ENCODE measurements at regions not wholly inside any gene's neighbourhood (a gene's known extent, or its start where the extent isn't known, plus 50 kb on each side); places are given as distances from the start of the nearest gene placed in this dataset.

GRCh38 chr18:34633368-34633767 is 76.7 kb upstream of the DTNA start:
- no peak for DNase-seq (ENCODE audit: low read depth in 2 of 3, low spot score in 1 of 3)

DNA sequence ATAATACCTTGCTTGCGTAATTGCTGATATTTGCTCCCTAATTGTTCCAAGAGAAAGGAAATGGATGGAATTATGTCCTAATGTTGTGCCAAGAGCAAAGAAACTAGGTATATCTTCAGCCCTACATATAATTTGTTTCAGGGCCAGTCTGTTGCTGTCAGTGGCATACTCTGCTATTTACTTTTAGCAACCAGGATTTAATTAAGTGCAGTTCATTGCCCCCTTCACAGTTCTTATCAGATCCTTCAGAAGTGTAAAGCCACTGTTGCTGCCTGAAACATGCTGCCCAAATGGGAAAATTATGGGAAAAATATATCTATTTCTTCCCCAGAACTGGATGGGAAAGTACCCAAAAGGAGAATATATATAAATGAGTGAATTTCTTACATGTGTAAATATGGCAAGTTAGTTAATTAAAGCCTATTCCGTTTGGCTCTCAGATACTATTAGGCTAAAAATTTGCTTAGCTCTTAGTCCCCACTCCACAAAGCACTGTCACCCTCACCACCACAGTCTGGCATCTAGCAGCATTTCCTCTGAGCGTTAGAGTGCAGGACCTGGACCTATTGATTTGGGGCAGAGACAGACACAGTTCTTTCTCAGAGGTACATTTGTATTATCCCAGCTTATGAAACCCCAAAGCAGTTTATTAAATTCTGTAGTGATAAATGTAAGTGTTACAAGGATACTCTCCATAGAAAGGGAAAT is 72.8 kb upstream of the DTNA start:
- DNase-seq (ENCODE audit: low read depth in 2 of 3, low spot score in 1 of 3) = no peak

DNA sequence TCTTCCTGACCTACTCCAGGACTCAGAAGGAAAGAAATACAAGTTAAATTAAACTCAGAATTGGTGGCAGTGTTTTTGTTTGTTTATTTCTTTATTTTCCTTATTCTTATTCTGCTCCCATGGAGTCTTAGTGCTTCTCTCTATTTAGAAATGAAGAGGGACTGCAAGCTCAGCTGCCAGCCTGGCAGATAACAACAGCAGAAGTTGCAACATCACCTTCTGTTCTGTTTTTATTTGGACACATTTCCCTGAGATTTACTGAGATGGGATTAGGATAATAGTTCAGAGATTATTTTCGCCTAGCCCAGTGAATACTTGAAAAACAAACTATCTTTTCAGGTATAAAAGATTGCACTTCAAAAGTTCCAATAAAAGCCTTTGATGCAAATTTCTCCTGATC is 70.4 kb upstream of the DTNA start:
- no peak for DNase-seq (ENCODE audit: low read depth in 2 of 3, low spot score in 1 of 3)

- DNase-seq (ENCODE audit: low read depth in 2 of 3, low spot score in 1 of 3) = no peak
Observed at GRCh38 chr18:34640276-34640675, 69.8 kb upstream of the DTNA start.

- DNase-seq (ENCODE audit: low read depth in 2 of 3, low spot score in 1 of 3) = no peak
Observed at GRCh38 chr18:34643989-34644388, 66.1 kb upstream of the DTNA start.

- DNase-seq (ENCODE audit: low read depth in 2 of 3, low spot score in 1 of 3) = no peak
Observed at GRCh38 chr18:34647251-34647650, 62.8 kb upstream of the DTNA start.

GRCh38 chr18:34648269-34648985 is 61.7 kb upstream of the DTNA start:
- no peak for DNase-seq (ENCODE audit: low read depth in 2 of 3, low spot score in 1 of 3)

GRCh38 chr18:34649080-34649479 is 61.0 kb upstream of the DTNA start:
- DNase-seq (ENCODE audit: low read depth in 2 of 3, low spot score in 1 of 3) = no peak

DNA sequence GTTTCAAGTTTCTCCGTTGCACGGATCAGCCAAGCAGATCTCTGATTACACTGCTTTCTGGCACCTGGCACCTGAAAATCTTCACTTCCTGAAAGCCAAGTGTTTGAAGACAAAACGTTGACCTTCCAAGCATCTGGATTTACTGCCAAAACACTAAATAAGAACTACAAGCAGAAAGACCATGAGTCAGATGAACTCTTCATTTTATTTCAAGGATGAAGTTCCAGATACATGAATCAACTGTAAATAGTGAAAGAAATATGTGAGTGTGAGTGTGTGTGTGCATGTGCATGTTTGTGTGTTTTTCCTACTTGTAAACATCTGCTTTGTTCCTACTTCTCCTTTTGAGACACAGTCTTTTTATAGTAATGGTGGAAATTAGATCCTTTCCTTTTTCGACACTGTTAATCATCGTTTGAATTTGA is 60.0 kb upstream of the DTNA start:
- no peak for DNase-seq (ENCODE audit: low read depth in 2 of 3, low spot score in 1 of 3)

- no peak for DNase-seq (ENCODE audit: low read depth in 2 of 3, low spot score in 1 of 3)
Observed at GRCh38 chr18:34651586-34652369, 58.3 kb upstream of the DTNA start.

GRCh38 chr18:34655131-34655530 is 55.0 kb upstream of the DTNA start:
- no peak for DNase-seq (ENCODE audit: low read depth in 2 of 3, low spot score in 1 of 3)

DNA sequence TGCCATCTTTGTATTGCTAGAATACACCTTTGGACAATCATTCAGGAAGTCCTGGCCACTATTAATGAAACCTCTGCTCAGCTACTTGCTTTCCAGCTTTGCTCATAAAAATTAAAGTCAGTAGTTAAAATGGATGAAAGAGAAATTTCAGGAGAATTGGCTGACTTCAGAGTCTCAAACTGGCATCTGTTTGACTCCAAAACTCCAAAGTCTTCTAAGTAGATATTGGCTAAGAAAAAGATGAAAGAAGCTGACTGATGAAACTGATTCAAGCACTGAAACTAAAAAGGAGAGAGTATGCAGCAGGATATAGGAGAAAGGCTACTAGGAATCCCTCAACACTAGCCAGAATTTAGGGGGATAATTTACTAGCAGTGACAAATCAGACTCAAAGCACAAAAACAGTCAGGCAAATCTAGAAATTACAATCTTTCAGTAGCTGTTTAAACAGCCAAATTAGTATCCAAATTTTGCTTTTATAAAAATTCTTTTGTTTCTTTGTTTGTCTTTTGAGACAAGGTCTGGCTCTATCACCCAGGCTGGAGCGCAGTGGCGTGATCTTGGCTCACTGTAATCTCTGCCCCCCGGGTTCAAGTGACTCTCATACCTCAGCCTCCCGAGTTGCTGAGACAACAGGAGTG is 52.1 kb upstream of the DTNA start:
- DNase-seq (ENCODE audit: low read depth in 2 of 3, low spot score in 1 of 3) = no peak

- no peak for DNase-seq (ENCODE audit: low read depth in 2 of 3, low spot score in 1 of 3)
Observed at GRCh38 chr18:34659579-34660517, 50.2 kb upstream of the DTNA start.
